GM12865 (cell line): ENCODE measurements at regions not wholly inside any gene's neighbourhood (a gene's known extent, or its start where the extent isn't known, plus 50 kb on each side); places are given as distances from the start of the nearest gene placed in this dataset.
"Not testable (repeated sequence)": the region's sequence is repeated elsewhere in the genome, so short reads cannot be mapped to it uniquely, and the experiment has no call there.

ENCODE experiments used
- DNase-seq: peaks from one replicate; pipeline ENCODE4 v3.0.0; 2010; ENCODE audit warnings: low read depth
- H3K4me3 ChIP-seq: 2 replicates; pipeline ENCODE4 v1.5.1; 2011; ENCODE audit warnings: mild to moderate bottlenecking, low read depth, low read length, control low read depth
- TF ChIP-seq, protein P1 (sequence below): IDR thresholded peaks from 2 replicates; pipeline ENCODE4 v1.5.1; 2011; ENCODE audit warnings: low read length, control low read depth, low read depth, inconsistent platforms; ENCODE audit not compliant: insufficient read depth; ENCODE audit errors: missing control alignments

DNA sequence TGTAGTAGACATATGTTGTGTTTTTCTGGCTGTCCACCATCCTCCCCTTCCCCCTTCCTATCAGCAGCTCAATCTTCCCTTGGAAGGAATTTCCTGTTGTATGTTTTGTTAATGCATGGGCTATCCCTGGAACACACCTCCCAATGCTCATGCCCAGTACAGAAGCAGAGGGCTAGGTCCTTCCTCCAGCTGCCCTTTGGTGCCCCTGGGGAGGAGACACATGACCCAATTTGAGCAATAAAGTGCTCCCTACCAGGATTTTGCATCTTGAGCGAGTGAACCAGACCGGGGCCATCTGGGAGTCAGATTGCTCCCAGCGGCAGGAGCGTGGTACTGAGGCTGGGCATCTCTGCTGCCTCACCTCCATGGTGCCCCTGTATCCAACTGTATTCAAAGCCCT lies 141.5 kb upstream of the MED13 start:
- H3K4me3 ChIP-seq = no peak overlapping the region
- TF ChIP-seq, protein P1, sequence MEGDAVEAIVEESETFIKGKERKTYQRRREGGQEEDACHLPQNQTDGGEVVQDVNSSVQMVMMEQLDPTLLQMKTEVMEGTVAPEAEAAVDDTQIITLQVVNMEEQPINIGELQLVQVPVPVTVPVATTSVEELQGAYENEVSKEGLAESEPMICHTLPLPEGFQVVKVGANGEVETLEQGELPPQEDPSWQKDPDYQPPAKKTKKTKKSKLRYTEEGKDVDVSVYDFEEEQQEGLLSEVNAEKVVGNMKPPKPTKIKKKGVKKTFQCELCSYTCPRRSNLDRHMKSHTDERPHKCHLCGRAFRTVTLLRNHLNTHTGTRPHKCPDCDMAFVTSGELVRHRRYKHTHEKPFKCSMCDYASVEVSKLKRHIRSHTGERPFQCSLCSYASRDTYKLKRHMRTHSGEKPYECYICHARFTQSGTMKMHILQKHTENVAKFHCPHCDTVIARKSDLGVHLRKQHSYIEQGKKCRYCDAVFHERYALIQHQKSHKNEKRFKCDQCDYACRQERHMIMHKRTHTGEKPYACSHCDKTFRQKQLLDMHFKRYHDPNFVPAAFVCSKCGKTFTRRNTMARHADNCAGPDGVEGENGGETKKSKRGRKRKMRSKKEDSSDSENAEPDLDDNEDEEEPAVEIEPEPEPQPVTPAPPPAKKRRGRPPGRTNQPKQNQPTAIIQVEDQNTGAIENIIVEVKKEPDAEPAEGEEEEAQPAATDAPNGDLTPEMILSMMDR = no peak
- DNase-seq = no peak

DNA sequence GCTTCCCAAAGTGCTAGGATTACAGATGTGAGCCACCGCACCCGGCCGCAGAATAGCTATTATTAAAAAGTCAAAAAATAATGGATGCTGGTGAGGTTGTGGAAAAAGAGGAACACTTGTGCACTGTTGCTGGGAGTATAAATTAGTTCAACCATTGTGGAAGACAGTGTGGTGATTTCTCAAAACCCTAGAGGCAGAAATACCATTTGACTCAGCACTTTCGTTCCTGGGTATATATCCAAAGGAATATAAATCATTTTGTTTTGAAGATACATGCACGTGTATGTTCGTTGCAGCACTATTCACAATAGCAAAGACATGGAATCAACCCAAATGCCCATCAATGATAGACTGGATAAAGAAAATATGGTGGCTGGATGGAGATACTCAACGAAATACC lies 132.1 kb upstream of the MED13 start:
- not testable (repeated sequence) for H3K4me3 ChIP-seq, DNase-seq

DNA sequence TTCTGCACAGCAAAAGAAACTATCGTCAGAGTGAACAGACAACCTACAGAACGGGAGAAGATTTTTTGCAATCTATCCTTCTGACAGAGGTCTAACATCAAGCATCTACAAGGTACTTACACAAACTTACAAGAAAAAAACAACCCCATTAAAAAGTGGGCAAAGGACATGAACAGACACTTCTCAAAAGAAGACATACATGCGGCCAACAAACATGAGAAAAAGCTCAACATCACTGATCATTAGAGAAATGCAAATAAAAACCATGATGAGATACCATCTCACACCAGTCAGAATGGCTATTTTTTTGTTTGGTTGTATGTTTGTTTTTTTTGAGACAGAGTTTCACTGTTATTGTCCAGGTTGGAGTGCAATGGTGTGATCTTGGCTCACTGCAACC lies 131.5 kb upstream of the MED13 start:
- H3K4me3 ChIP-seq, DNase-seq: not testable (repeated sequence)

DNA sequence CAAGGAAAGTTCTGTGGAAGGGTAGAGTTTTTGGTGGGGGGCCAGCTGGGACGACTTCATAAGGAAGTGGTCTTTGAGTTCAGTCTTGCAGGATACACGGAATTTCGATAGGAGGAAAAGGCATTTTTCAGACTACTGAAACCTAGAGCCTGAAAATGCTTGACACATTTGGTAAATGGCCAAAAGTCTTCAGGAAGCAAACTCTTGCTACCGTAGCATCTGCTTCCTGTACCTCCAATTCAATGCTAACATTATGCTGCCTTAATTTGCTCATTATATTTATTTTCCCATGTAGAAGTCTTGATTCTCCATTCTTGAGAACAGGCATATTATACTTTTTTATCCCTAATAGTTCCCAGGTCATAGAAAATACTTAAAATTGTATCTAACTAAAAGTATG lies 129.3 kb upstream of the MED13 start:
- H3K4me3 ChIP-seq = no peak overlapping the region
- TF ChIP-seq, protein P1 = no peak
- DNase-seq = no peak

DNA sequence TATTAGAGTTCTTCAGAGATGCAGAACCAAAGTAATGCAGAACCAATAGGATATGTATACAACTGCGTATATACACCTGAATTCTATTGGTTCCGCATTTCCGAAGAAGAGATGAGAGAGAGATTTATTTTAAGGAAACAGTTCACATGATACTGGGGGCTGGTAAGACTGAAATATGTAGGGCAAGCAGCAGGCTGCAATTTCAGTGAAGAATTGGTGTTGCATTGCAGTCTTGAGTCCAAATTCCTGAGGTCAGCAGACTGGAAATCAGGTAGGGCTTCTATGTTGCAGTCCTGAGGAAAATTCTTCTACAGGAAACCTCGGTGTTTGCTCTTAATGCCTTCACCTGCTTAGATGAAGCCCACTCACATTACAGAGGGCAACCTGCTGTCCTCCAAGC lies 128.2 kb upstream of the MED13 start:
- H3K4me3 ChIP-seq = no peak overlapping the region
- DNase-seq = no peak
- TF ChIP-seq, protein P1 = no peak

DNA sequence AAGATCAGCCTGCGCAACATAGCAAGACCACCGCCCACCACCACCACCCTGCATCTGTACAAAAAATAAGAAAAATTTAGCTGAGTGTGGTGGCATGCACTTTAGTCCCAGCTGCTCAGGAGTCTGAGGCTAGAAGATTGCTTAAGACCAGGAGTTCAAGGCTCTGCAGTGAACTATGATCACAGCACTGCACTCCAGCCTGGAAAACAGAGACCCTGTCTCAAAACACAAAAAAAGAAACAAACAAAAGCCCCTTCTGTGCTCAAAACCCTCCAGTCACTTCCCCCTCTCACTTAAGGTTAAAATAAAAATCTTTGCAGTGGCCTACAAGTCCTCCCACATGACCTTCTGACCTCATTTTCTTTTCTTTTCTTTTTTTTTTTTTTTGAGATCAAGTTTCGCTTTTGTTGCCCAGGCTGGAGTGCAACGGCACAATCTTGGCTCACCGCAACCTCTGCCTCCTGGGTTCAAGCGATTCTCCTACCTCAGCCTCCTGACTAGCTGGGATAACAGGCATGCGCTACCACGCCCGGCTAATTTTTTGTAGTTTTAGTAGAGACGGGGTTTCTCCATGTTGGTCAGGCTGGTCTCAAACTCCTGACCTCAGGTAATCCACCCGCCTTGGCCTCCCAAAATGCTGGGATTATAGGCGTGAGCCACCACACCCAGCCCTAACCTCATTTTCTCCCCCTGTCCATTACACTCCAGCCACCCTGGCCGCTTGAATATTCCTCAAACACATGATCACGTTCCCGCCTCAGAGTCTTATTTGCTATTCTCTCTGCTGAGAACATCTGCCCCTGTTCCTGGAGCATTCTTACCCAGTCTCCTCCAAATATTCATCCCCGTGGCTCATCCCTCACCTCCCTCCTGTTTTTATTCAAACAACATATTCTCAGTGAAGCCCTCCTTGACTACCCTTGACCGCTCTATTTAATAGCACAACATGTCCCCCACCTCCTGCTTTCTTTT lies 126.6 kb upstream of the MED13 start:
- DNase-seq = no peak
- TF ChIP-seq, protein P1 = no peak
- H3K4me3 ChIP-seq = no peak overlapping the region

DNA sequence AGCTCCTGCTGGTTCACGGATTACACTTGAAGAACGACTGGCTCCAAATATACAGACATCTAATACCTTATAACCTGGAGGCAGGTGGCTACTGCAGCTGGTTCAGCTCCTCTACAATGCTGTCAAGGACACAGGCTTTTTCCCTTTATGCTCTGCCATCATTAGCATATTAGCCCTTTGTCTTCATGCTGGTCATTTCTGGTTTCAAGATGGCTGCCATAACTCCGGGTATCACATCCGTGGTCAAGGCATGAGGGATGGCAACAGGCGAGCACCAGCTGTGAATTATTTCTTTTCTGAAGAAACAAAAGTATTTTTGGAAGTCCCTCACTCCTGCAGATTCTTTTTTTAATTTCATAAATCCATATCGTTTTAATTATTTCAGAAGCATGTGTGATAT lies 124.3 kb upstream of the MED13 start:
- H3K4me3 ChIP-seq = no peak overlapping the region
- no peak for DNase-seq
- TF ChIP-seq, protein P1 = no peak

DNA sequence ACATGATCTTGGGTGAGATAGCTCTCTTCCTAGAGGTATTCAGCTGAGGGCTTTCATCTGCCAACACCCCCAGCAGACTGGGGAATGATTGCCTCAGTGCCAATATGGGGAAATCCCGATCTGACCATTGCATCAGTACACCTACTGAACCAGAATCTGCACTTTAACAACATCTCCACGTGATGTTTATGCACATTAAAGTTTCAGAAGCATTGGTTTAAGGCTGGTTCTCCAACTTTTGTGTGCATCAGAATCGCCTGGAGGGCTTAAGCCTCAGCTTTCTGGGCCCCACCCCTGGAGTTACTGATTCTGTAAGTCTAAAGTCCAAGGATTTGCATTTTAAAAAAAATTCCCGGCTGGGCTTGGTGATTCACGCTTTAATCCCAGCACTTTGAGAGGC lies 123.6 kb upstream of the MED13 start:
- TF ChIP-seq, protein P1 = no peak
- no peak for DNase-seq
- no peak overlapping the region for H3K4me3 ChIP-seq
